Stimulated activated CD8-positive, alpha-beta memory T cell treated with anti-CD3 and anti-CD28 coated beads, Interleukin-4, amount 100 ng/mL, for 1 hour (primary cell): ENCODE measurements at regions not wholly inside any gene's neighbourhood (a gene's known extent, or its start where the extent isn't known, plus 50 kb on each side); places are given as distances from the start of the nearest gene placed in this dataset.
"Not testable (repeated sequence)": the region's sequence is repeated elsewhere in the genome, so short reads cannot be mapped to it uniquely, and the experiment has no call there.

Source experiments
- DNase-seq, 2 donors: peaks; one replicate each; pipeline ENCODE4 v3.0.0-alpha.2; 2020; ENCODE audit warnings: low read depth in 2 of 2, low spot score in 1 of 2

DNA sequence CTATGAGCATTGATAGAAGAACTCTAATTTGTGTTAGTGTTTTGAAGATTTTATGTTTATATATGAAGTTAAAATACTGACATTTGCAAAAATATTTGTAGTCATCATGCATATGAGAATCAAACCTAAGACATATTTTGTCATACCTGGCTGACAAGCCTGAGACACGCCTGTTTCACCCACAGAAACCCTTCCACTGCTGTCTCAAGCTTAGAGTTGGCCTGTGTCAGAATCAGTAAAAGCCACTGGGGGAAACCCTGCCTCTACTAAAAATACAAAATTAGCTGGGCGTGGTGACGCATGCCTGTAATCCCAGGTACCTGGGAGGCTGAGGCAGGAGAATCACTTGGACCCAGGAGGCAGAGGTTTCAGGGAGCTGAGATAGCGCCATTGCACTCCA lies 218.0 kb upstream of the C1QTNF3 start:
- not testable (repeated sequence) for DNase-seq

DNA sequence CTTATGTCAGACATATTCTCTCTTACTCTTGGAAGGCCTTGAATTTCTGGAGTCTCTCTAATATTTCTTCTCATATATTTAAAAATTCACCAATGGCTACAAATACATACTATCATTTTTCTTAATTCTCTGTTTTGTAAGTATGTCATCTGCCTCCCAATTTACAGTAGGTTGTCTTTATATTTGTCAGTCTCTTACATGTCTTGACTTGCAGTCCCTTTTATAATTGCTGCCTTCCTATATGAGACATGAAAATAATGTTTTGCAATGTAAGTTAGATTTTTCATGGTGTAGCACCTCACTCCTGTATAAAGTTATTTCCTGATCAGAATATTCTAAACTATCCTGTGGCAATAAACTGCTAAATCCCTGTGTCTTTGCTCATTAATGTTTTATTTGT lies 223.1 kb upstream of the C1QTNF3 start:
- not testable (repeated sequence) for DNase-seq

DNA sequence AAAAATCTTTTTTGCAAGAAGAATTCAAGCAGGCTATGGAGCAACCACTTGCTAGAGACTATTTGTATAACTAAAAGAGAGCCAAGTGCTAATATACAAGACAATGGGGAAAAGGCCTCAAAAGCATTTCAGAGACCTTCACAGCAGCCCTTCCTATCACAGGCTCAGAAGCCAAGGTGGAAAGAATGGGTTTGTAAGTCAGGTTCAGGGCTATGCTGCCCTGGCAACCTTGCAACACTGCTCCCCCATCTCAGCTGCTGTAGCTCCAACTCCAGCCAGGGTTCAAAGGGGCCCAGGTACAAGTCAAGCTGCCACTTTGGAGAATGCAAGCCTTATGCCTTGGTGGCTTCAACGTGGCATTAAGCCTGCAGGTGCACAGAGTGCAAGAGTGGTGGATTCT lies 253.7 kb upstream of the C1QTNF3 start:
- DNase-seq, result not testable (repeated sequence)

DNA sequence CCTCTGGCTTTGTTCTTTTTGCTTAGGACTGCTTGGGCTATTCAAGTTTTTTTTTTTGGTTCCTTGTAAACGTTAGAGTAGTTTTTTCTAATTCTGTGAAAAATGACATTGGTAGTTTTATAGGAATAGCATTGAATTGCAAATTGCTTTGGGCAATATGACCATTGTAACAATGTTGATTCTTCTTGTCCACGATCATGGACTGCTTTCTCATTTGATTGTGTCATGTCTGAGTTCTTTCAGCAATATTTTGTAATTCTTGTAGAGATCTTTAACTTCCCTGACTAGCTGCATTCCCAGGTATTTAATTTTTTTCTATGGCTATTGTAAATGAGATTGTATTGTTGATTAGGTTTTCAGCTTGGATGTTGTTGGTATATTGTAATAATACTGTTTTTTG lies 286.2 kb upstream of the C1QTNF3 start:
- not testable (repeated sequence) for DNase-seq

DNA sequence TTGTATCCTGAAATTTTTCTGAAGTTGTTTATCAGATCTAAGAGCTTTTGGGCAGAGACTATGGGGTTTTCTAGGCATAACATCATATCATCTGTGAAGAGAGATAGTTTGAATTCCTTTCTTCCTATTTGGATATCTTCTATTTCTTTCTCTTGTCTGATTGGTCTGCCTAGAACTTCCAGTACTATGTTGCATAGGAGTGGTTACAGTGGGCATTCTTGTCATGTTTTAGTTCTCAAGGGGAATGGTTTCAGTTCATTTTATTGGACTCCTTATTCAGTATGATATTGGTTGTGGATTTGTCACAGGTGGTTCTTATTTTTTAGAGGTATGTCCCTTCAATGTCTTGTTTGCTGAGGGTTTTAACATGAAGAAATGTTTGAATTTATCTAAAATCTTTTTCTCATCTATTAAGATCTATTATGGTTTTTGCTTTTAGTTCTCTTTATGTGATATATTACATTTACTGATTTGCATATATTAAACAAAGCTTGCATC lies 286.6 kb upstream of the C1QTNF3 start:
- not testable (repeated sequence) for DNase-seq

DNA sequence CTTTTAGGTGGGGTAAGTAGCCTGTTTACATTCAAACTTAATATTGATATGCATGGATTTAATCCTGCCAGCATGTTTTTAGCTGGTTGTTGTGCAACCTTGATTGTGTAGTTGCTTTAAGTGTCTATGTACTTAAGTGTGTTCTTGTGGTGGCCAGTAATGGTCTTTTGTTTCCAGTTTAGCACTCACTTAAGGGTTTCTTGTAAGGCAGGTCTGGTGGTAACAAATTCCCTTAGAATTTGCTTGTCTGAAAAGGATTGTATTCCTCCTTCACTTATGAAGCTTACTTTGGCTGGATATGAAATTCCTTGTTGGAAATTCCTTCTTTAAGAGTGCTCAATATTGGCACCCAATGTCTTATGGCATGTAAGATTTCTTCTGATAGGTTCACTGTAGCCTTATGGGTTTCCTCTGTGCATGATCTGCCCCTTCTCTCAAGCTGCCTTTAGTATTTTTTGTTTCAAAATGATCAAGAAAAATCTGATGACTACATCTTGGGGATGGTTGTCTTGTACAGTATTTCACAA lies 289.0 kb upstream of the C1QTNF3 start:
- DNase-seq, result not testable (repeated sequence)

DNA sequence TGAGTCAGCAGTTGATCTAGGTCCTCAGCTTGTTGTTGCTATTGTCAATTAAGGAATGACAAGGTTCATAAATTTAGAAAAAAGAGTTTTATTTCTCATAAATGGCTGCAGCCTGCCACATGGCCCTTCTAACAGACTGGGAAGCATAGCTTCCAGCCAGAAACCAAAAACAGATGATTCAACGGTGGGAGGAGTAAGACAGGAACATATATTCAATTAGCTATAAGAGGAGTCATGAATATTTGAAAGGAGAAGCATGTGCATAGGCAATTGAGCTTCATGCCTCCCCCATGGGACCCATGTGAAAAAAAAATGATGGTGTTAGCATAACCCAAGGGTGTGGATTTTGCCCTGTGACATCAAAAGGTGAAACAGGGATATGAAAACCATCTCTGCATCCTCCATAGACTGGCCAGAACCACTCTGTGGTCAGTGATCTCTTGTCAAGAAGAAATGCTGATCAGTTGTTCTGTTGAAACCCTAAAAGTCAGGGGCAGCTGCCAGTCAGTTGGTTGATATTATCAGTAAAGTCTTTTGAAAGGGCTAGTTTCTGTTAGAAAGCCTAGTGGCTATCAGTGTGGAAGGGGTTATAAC lies 296.5 kb upstream of the C1QTNF3 start:
- not testable (repeated sequence) for DNase-seq

DNA sequence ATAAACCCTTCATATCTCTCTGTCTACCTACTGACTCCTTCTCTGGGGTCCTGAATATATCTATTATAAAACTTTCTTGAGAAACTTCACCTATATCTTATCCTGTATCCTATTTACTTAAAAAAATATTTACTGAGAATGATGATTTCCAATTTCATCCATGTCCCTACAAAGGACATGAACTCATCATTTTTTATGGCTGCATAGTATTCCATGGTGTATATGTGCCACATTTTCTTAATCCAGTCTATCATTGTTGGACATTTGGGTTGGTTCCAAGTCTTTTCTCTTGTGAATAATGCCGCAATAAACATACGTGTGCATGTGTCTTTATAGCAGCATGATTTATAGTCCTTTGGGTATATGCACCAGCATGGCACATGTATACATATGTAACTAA lies 301.7 kb upstream of the RAI14 start:
- DNase-seq, result not testable (repeated sequence)

DNA sequence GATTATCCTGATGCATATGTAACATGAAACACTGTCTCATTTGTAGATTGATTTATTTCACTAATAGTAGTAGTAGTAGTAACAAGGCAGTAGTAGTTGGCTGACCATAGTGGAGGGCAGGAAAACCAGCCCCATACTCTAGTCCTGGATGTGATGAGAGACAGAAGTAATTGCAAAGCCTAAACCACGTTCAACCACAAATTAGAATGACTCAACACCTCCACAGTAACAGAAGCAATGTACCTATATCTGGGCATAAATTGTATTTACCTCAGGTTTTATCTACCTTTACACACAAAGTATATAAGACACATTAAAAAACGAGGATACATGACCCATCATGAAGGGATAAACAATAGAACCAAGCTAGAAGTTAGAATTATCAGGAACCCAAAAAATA lies 284.7 kb upstream of the RAI14 start:
- not testable (repeated sequence) for DNase-seq

DNA sequence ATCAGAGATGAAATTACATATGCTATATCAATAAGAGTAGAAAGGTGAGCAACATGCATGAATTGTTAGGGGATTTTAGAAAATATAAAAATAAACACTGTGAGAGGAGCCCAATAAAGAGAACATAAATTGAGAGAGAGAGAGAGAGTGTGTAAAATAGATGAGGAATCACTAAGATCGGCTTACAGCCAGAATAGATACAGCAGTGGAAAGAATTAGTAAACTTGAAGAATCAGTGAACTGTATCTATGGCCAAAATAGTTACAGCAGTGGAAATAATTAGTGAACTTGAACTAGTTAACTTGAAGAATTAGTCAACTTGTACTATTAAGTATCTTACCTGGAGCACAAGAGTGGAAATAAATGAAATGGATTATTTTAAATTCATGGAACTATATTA lies 284.3 kb upstream of the RAI14 start:
- DNase-seq, result not testable (repeated sequence)

DNA sequence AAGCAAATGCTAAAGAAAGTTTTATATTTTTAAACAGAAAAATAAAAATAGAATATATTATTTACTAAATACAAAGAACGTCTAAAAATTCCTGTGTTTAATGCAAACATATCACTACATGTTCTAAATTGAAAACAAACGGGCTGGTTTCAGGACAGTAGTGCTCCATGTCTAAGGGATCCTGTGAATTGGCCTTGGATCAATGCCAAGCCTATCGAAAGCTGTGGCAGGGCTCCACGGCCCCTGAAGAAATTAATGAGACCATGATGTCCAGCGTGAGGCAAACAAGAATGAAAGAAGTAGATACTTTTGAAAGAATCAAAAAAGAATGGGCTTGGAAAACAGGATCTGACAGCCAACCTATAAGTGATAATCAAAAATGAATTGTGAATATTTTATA lies 283.4 kb upstream of the RAI14 start:
- not testable (repeated sequence) for DNase-seq

DNA sequence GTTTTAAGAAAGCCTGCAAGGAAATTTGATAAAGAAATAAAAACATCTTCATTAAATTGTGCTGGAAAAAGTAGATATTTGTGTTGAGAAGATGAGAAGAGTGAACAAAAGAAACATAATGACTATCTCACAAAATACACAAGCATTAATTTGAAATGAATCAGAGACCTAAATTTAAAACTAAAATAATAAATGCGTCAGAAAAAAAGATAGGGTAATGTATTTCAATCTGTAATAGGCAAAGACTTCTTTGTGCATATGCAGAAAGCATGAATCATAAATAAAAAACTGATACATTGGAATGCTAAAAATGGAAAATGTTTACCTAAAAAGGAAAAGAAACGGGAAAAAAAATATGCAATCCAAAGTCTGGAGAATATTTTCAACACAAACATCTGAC lies 278.5 kb upstream of the RAI14 start:
- DNase-seq, result not testable (repeated sequence)

DNA sequence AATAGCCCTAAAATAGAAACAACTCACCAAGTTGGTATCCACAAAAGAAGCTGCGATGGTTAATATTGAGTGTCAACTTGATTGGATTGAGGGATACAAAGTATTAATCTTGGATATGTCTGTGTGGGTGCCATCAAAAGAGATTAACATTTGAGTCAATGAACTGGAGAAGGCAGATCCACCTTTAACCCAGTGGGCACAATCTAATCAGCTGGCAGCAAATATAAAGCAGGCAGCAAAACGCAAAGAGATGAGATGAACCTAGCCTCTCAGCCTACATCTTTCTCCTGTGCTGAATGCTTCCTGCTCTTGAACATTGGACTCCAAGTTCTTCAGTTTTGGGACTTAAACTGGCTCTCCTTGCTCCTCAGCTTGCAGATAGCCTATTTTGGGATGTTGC lies 277.6 kb upstream of the RAI14 start:
- not testable (repeated sequence) for DNase-seq

DNA sequence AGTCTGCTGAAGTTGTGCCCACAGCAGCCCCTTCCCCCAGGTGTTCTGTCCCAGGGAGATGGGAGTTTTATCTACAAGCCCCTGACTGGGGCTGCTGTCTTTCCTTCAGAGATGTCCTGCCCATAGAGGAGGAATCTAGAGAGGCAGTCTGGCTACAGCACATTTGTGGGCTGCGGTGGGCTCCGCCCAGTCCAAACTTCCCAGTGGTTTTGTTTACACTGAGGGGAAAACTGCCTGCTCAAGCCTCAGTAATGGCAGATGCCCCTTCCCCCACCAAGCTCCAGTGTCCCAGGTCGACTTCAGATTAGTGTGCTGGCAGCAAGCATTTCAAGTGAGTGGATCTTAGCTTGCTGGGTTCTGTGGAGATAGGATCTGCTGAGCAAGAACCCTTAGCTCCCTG lies 267.4 kb upstream of the RAI14 start:
- DNase-seq, result not testable (repeated sequence)

DNA sequence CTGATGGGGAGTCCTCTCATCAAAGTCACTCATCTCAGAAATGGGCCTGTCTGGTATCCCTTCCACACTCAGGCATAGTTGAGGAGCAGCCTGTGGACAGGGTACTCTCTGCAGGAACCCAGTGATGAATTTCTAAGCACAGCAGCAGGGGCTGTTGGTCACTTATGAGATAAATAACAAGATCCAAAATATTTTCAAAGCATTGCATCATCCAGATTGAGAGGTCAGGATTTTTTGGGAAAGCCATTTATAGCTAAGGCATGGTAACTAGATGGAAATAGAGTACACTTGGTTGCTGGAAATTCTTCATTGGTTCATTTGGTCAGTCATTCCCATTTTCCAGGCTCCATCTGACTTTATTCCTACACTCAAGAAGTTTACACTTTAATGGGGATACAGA lies 246.8 kb upstream of the RAI14 start:
- no peak for DNase-seq

DNA sequence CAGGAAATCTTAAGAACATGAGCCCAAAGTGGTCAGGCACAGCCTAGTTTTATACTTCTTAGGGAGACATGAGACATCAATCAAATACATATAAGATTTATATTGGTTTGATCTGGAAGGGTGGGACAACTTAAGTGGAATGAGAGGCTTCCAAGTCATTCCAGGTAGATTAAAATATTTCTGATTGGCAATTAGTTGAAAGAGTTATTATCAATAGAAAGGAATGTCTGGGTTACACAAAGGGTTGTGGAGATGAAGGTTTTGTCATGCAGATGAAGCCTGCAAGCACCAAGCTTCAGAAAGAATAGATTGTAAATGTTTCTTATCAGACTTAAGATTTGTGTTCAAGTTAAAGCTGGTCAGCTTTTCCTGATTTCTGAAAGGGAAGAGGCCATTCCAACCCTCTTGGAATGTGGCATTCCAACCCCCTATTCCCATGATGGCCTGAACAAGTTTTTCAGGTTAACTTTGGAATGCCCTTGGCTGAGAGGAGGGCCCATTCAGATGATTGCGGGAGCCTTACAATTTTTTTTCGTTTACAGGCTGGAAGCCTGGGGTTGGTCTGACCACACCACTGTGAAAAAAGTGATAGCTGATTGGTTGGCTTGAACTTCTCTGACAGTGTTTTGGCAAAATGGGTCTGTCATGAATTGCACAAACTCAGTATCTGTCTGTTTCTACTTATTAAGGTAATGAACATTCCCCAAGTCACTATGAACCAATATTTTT lies 245.6 kb upstream of the RAI14 start:
- no peak for DNase-seq

DNA sequence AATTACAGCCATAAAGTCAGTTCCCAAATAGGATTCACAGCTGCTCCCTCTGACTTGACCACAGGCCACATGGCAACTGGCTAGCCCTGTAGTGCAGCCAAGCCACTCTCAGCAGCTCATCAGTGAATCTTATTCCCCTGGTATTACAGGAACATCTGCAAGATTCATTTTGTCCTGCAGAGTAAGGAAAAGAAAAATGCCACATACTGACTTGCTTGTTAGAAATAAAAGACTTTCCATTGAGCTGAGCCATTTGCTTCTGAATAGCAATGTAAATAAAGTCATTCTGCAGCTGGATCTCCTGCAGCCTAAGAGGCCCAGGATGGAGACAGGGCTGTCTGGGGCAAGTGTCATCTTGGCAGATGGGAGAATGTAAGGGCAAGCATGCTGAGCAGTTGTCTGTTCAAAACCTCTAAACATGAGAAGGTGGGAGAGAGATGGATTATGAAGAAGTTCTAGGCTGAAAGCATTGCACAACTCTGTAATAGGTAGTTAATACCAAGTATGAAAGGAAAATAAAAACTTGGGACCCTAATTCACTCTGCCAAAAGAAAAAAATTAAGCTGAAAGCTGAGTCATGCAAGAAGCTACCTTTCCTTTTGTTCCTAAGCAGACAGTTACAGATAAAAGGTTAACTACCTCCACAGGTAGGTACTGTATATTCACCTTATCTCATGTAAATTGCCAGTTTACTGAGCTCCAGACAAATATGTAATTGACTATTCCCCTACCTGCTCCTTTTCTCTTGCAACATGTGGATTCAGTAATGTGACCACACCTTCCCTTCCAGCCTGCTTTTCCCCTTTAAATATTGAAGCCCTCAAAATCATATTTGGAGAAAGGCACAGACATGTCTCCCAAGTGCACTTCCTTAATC lies 244.4 kb upstream of the RAI14 start:
- no peak for DNase-seq

DNA sequence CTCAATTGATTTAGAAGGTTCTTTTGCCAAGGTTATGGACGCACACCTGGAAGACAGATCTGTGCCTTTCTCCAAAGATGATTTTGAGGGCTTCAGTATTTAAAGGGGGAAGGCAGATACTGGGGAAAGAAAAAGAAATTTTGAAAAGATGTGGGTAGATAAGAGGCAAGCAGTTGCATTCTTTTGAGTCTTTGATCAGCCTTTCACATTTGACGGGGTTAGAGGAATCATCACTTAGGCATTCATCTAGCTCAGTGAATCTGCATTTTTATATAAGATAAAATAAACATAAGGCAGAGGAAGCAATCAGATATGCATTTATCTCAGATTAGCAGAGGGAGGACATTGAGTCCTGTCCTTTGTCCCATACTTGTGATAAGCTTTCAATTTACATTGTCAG lies 243.4 kb upstream of the RAI14 start:
- no peak for DNase-seq

DNA sequence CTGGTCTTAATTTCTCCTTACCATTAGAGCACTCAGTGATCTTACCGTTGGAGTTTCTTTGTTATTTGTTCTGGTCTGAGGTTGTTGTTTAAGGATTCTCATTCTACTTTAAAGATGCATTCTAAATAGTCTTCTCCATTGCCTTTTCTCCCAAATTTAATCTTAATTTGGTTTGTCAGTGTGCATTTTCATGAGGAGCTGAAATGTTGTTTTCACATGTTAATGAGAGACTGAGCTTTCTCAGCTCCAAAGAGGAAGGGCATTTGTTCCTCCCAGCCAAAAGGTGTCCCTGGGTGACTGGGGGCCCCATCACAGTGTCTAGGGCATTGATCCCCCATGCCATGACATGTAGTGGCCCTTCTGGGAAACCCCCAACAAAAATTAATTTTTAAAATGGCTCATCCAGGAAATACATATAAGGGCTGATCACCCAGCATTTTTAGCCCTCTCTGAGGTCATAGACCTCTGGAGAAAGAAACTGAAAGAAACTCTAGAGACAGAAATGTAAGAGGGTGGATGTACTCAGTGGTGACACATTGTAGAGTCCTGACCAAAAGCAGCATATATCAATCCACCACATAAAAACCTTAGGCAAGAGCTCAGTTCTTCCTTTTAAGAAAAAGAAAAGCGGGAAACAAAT lies 240.4 kb upstream of the RAI14 start:
- DNase-seq, result no peak

DNA sequence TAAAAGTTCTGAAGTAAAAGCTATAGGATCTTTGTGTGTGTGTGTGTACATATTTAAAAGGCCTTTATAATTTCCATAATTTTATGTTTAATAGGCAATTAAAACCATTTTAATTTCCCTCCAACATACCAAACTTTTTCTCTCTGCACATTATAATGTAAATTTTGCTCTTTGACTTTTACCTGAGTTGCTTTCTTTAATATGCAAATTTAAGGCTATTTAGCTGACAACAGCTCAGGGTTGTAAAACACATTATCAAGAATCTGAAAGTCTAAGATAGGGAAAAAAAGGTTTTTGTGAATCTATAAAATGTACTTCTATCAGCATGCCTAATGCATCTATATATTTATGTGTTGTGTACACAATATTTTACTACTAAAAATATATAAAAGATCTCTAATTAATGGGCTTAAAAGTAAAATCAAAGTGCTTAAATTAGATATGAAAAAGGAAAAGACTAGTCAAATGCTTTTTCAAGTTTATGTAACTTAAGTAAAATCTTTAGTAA lies 239.6 kb upstream of the RAI14 start:
- DNase-seq, result no peak

DNA sequence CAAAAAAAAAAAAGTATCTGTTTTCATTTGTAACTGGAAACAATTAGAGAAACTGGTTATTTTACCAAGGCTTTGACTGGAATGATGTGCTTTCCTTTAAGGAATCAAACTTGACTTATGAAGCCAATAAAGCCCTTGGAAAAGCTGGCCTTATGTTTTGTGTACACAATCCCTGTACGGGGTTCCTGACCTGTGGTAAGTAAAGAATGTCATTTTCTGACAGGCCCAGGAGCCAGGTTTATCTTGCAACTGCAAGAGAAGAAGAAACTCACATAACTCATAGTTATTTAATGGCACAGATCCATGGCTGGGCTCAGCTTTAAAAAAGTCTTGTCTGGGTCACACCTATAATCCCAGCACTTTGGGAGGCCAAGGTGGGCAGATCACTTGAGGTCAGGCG lies 235.9 kb upstream of the RAI14 start:
- not testable (repeated sequence) for DNase-seq
